H1 (cell line): ENCODE measurements at regions not wholly inside any gene's neighbourhood (a gene's known extent, or its start where the extent isn't known, plus 50 kb on each side); places are given as distances from the start of the nearest gene placed in this dataset.

Experiments used
- CEBPB ChIP-seq: IDR thresholded peaks from 2 replicates; pipeline ENCODE4 v1.6.1; 2012; ENCODE audit warnings: low read depth, low read length
- CHD1 ChIP-seq: IDR thresholded peaks from 2 replicates; pipeline ENCODE4 v1.6.1; 2012; ENCODE audit warnings: low read depth, low read length, improper control_type of control experiment
- CHD7 ChIP-seq: fragments of 300-600 bp; sonication (generic); IDR thresholded peaks from 2 replicates; pipeline ENCODE4 v1.7.1; 2012; ENCODE audit warnings: low read length, moderate library complexity, mild to moderate bottlenecking, inconsistent platforms; ENCODE audit not compliant: insufficient replicate concordance
- FOSL1 ChIP-seq: IDR thresholded peaks from 2 replicates; pipeline ENCODE4 v1.6.1; 2011; ENCODE audit warnings: mild to moderate bottlenecking, low read depth, low read length, moderate library complexity; ENCODE audit not compliant: insufficient read depth
- GTF2F1 ChIP-seq: IDR thresholded peaks from 2 replicates; pipeline ENCODE4 v1.6.1; 2012; ENCODE audit warnings: low read depth, low read length, improper control_type of control experiment, borderline replicate concordance
- KDM5A ChIP-seq: fragments of 200-600 bp; IDR thresholded peaks from 2 replicates; pipeline ENCODE4 v1.7.1; 2012; ENCODE audit warnings: mild to moderate bottlenecking, low read length, inconsistent platforms, mixed read lengths
- NANOG ChIP-seq: IDR thresholded peaks from 2 replicates; pipeline ENCODE4 v1.6.1; 2011; ENCODE audit warnings: low read length, low read depth, mild to moderate bottlenecking, inconsistent platforms; ENCODE audit not compliant: insufficient read depth, poor library complexity, severe bottlenecking
- NRF1 ChIP-seq: IDR thresholded peaks from 2 replicates; pipeline ENCODE4 v1.6.1; 2011; ENCODE audit warnings: mild to moderate bottlenecking, low read depth, low read length, improper control_type of control experiment
- RFX5 ChIP-seq: IDR thresholded peaks from 2 replicates; pipeline ENCODE4 v1.6.1; 2011; ENCODE audit warnings: low read depth, low read length, improper control_type of control experiment, borderline replicate concordance
- RXRA ChIP-seq: IDR thresholded peaks from 2 replicates; pipeline ENCODE4 v1.6.1; 2011; ENCODE audit warnings: low read depth, mild to moderate bottlenecking, low read length, moderate library complexity; ENCODE audit not compliant: insufficient read depth
- SIN3A ChIP-seq, 2 experiments: IDR thresholded peaks in 1 of 2; conservative IDR thresholded peaks in 1 of 2; 2 replicates each; pipeline ENCODE4 v1.6.1; 2011 to 2012; ENCODE audit warnings: low read length in 2 of 2, improper control_type of control experiment in 1 of 2, low read depth in 1 of 2, mild to moderate bottlenecking in 1 of 2
- TBP ChIP-seq: IDR thresholded peaks from 2 replicates; pipeline ENCODE4 v1.6.1; 2011; ENCODE audit warnings: low read depth, low read length, improper control_type of control experiment

- TF ChIP-seq CHD7: no peak
- TF ChIP-seq FOSL1: no peak
- no peak for TF ChIP-seq KDM5A
- no peak for TF ChIP-seq CHD1
- no peak for TF ChIP-seq NRF1
- TF ChIP-seq SIN3A (conservative IDR thresholded peaks at IDR 0.05 in 1 of 2, IDR thresholded peaks at IDR 0.05 in 1 of 2; ENCODE audit: low read depth in 1 of 2, low read length in 2 of 2): no peak
- no peak for TF ChIP-seq GTF2F1
- no peak for TF ChIP-seq CEBPB
- TF ChIP-seq NANOG: no peak
- no peak for TF ChIP-seq RFX5
- TF ChIP-seq TBP: no peak
- no peak for TF ChIP-seq RXRA
These were observed 153.0 kb downstream of the IMPG2 start (continued) for GRCh38 chr3:101167376-101167775.
